ENCODE measurements at regions not wholly inside any gene's neighbourhood (a gene's known extent, or its start where the extent isn't known, plus 50 kb on each side); places are given as distances from the start of the nearest gene placed in this dataset.

- TF ChIP-seq POLR2AphosphoS5 (IDR thresholded peaks at IDR 0.05), result no peak
- TF ChIP-seq CTCF (IDR thresholded peaks at IDR 0.05), result no peak
Observed at GRCh38 chr2:117411983-117412382, 402.5 kb upstream of the DDX18 start.

Measured in gastroesophageal sphincter (tissue), 3 donors.